Lung microvascular endothelial cell (primary cell): ENCODE measurements at regions not wholly inside any gene's neighbourhood (a gene's known extent, or its start where the extent isn't known, plus 50 kb on each side); places are given as distances from the start of the nearest gene placed in this dataset.
"Not testable (repeated sequence)": the region's sequence is repeated elsewhere in the genome, so short reads cannot be mapped to it uniquely, and the experiment has no call there.

Experiments used
- DNase-seq, 2 donors: peaks; one replicate each; pipeline versions ENCODE4 v3.0.0 to v3.0.0-alpha.2; 2010; ENCODE audit warnings: low read depth in 2 of 2

DNA sequence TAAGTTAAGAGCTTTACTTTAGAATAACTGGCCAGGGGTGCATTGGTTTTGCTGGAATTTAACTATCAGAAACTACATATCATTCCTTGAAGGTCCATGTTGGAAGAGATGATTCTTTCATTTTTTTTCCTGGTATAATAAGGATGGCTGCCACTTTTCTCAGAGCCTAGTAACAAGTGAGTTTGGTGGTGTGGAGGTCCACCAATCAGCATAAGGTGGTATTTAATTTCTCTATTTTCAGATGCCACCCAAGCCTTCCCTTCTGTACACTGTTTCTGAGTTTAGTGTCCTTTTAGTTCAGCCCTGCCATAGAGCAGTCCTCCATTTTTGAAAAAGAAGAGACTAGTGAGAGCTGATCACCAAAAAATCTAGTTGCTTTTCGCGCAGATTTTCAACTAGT, 386.3 kb downstream of the USP25 start:
- peak in 1 of 2 donors; percentile 11 for DNase-seq

DNA sequence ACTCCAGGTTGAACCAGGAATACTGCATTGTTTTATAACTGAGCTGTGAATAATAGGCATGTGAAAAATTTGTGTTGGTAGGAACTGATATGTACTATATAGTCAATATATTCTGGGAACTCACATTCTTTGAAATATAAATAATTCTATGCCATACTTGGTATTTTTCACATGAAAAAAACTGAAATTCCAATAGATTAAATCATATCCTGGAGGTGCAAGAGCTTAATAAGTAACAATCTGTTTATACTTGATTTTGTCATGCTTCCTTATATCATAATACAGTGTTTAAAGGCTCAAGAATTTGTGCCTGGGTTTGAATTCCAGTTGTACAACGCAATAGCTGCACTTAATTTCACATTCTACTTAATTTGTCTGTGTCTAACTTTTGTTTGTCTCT, 387.0 kb downstream of the USP25 start:
- peak in 1 of 2 donors; percentile 87 for DNase-seq

DNA sequence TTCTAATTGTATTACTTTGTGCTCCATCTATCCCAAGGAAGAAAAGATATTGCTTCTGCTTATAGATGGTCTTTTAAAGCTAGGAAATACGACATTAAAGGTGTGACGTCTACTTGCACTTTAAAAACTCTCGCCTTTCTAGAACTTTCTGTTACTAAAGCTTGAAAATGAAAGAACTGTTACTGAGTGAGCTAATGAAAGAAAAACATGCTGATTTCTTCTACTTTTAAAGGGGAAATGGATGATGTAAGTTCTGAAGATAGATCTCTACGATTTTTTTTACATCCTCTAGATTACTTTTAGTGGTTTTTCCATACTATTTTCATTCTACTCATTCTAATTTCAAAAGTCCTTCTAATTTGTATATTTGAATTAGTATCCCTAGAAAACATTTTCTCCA, 387.5 kb downstream of the USP25 start:
- peak in 1 of 2 donors; percentile 67 for DNase-seq

DNA sequence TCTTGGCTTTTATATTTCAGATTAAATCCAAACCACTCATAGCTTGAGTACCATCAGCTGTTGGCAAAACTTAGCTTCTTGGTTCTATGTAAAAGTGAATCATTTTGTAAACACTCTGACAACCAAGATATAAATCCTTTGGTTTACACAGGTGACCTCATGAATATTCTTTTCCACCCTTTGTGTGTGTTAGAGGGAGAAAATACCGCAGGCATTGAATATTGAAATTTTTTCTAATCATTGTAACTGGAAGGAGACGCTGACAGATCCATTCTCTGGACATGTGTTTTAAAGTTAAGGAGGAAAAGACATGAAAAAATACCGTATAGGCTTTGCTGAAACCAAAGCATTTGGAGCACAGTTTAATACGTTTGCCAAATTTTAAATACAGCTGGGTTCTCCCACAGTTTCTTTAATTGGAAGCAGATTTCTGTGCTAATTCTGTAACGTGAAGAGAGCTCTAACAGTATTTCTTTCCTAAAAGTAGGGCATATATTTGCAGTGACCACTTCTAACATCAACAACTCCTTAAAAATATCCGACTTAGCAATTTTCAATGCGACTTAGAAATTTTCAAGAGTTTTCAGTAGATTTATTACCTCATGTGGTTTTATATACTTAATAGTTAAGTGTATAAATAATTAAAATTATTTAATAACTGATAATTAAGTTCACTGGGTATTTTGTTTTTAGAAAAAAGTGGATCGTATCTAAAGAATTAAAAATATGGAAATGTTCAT, 388.2 kb downstream of the USP25 start:
- peak in 1 of 2 donors; percentile 75 for DNase-seq

DNA sequence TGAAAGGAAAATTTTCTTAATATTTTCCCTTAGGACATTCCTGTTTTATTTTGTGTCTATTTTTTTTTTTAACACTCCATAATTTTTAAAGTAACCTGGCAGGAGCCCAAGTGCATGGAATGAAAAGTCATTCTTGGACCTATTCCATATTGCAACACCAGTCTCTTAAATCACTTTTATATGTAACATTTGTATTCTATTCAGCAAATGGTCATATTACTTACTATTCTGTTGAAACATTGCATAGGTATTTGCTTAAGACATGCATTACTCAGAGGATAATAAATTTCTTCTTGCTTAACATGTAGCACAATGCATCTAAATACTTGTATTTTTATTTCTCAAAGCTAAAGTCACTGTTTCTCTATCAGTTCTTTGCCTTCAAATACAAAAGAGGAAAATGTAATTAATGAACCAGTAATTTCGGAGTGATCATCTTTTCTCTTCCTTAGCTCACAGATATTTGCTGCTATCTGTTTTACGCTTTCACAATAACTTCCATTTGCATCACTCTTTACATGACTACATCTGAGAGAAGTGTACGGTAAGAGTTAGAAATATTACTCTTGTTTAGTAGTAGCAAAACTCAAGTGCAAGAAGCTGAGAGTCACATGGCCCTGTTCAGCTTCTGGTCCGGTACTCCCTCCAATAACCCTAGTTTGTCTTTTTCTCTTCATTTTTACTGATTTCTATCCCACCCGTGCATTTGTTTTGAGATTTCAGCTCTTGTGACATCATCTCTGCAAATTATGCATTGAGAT, 394.8 kb downstream of the USP25 start:
- DNase-seq: peak; percentile 75 to 86

DNA sequence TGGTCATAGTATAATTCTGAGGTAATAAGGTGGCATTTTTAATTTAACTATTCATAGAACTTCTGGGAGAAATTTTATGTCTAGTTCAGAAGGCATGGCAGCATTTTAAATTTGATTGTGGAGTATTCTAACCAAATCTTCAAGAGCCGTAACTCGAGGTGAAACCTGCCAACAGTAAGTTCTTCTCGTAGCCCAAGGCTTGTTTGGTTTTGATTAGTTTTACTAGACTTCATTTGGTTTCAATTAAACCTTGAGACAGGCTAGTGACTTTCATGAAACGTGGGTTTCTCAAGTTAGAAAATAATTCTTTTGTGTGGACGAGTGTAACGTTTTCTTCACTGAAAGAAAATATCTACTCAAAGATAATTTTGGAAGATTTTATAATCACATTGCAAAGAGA, 395.5 kb downstream of the USP25 start:
- no peak for DNase-seq

DNA sequence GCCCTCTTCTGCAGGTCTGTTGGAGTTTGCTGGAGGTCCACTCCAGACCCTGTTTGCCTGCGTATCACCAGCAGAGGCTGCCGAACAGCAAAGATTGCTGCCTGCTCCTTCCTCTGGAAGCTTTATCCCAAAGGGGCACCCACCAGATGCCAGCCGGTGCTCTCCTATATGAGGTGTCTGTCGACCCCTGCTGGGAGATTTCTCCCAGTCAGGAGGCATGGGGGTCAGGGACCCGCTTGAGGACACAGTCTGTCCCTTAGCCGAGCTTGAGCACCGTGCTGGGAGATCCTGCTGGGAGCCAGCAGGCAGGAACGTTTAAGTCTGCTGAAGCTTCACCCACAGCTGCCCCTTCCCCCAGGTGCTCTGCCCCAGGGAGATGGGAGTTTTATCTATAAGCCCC, 402.7 kb downstream of the USP25 start:
- DNase-seq: not testable (repeated sequence)

DNA sequence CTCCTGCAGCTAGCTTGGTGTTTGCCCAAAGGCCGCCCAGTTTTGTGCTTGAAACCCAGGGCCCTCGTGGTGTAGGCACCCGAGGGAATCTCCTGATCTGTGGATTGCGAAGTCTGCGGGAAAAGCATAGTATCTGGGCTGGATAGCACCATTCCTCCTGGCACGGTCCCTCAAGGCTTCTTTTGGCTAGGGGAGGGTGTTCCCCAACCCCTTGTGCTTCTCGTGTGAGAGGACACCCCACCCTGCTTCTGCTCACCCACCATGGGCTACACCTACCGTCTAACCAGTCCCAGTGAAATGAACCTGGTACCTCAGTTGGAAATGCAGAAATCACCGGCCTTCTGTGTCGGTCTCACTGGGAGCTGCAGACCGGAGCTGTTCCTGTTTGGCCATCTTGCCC, 403.5 kb downstream of the USP25 start:
- DNase-seq: no peak

DNA sequence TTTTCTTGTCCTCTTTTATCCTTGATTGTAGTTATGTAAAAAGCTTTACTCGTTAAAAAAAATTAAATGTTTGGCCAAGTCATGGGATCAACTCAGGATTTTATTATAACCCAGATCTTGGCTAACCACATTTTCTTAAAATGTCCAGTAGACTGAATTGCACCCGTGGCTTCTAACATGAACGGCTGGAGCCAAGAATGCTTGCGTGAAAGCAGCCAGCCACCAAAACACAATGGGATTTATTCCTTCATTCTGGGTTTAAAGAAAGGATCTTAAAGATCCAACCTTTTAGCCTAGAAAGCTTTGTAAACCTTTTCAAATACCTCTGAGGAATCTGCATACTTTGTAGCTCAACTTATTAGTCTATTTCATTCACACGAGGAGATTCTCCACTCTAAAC, 404.4 kb downstream of the USP25 start:
- no peak for DNase-seq

DNA sequence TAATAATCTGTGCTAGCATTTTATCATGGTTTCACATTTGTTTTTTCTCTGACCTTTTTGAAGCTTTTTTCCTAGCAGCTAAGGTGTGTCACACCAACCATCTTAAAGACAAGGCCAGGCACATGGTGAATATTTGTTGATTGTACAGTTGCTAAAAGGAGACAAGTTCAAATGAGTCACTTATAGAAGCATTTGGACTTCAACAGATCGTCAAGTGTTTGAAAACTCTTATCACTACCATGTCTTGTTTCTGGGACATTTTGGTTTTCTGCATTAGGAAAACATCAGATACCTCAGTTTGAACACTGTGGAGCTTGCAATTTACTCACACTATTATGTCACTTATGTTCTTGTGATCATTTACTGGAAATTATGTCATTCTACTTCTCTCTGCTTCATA, 407.3 kb downstream of the USP25 start:
- DNase-seq: no peak

DNA sequence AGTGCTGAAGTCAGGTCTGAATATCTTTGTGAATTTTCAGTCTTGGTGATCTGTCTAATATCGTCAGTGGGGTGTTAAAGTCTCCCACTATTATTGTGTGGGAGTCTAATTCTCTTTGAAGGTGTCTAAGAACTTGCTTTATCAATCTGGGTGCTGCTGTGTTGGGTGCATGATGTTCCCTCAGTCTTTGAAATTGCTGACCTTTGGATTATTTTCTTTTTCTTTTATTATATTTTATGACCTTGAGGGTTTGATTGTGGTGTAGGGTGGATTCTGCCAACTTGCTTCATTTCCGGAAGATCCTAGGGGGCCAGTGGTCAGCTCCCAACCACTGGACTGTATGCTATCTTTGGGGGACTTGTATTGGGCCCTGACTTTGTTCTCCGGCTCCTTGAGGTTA, 415.3 kb downstream of the USP25 start:
- no peak for DNase-seq

DNA sequence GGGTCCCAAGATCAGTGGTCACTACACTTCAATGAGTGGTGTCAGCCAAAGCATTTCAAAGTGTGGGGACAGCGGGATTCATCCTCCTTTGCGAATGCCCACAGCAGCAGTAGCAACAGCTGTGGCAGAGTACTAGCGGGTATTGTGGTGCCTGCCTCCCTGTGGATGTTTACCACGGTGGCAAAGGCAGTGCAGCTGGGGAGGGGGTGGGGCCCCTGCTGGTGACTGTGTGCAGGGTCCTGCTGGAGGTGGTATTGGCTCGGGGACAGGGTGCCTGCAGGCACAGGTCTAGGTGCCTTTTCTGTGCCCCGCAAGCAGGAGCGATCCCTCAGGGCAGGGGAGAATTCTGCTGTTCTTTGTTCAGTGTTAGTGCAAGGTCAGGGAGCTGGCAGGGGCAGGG, 415.7 kb downstream of the USP25 start:
- DNase-seq: no peak

DNA sequence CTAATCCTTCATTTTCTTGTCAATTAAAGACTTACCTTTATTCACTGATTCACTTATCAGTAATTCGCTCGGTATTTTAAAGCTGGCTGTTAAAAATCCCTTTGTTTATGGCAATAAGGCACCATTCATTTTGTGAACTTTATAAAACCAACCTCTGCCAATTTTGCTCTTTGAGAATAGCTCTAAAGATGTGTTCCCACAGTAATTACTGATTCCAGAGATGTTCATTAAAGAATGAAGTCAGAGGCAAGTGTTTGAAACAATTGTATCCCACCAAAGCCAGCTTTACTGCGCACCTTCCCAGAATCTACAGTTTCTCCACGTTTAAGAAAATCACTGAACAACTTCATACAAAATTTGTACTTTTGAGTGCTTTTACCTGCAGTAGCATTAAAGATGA, 424.5 kb downstream of the USP25 start:
- no peak for DNase-seq

DNA sequence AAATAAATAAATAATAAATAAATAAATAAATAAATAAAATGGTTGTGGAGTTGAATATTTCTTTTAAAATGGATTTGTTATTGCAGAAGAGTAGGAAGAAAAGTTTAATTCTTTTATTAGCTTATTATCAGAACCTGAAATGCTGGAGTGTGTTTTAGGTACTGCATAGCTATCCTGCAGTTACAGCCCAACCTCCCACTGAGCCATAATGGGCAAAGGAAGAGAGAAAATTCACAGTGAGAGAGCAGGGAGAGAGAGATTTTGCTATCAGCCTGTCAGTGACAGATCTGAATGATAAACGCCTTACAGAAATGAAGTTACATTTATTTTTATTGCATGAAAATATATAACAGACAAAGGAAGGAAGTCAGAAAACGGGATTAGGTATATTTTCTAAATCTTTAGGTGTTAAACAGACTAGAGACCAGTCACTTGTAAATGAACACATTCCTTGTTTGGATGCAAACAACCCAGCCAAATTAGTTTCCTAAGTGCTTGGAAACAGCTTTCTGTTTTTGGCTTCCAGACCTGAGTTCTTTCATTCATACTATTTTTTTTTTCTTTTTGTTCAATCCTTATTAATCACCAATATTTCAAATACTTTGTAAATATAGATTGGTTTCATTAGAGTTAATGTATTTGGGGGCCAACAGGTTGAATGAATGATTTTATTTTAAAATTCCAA, 425.3 kb downstream of the USP25 start:
- DNase-seq: no peak

DNA sequence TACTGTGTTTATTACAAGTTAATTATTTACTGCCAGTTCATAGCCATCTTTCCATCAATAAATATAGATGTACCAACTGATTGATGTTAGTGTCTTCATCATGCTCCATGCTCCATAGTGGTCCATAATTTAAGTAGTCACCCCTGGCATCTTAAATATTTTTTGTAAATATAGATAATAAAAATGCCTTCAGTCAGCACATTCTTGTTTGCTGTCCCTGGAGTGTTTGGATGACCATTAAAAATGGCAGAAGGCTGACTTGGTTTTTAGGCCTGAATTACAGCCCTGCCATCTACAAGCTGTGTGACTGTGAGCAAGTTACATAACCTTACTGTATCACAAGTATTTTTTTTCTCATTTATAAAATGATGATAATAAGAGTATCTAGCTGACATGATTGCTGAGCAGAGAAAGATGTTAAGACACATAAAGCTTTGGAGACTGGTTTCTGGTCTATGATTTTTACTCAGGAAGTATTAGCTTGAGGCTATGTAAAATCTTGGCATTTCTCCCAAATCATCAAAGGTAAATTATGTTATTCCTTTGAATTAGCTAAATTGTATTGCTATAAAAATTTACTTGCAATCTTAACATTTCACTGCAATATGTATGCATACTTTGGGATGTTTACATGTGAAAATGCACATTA, 427.2 kb downstream of the USP25 start:
- DNase-seq: no peak

DNA sequence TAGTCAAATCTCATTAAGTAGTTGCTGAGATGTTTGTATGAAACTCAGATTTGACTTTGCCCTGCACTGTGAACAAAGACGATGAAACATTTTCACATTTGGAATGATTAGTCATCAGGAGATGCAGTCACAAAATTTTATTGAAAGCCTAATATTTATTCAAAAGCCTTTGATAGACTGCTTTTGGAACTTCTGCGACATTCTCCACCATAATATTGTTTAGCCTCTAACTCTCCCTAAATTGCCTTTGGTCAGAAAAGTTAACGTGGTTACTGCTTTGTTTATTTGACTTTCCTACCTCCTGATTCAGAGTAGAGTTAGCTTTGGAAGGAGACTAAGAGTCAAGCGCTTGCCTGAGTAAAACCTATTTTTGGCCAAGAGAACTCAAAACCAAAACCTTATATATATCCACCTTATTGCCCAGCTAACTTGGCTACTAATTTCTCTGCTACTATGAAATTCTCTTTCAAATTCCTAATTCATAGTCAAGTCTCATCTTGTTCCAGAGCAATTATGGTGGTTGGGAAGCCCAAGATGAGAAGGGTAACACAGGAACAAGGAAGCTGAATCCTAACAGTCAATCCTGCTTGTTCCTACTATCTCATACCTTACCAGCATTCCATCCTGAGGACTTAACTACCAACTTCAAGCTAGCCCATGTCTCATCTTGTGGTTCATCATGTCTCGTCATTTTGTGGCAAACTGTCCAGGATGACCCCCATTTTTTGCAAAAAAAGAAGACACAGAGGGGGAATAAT, 429.6 kb downstream of the USP25 start:
- DNase-seq: no peak

DNA sequence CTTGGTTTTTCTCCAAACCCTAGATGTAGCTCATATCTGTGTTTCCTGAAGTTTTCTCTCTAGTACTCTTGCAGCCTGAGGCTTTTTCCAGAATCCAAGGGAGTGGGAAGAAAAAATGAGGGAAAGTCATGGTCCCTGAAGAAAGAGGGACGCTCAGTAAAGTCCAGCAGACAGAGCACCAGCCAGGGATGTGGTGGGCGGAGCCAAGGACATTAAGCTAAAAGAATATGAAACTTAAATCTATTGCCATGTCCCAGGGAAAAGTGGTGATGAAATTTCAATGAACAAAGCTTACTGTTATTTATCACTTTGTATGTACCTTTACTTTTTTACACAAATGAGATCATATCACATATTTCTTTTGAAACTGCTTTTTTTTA, 430.2 kb downstream of the USP25 start:
- no peak for DNase-seq

DNA sequence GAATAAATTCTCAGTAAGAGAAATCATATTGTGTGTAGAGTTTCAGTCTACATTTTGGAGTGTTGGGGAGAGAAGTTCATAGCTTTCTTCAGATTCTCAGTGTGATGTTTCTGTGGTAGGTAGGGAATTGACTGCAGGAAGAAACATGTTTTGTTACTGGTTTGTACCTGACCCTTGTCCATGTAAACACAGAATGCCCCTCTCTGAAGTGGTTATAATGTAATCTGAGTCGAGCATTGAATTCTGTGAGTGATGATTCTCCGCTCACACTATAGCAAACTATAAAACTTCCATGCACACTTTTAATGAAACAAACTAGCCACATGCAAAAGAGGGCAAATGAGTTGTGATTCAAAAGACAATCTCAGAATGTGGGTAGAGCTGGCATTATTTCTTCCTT, 433.2 kb downstream of the USP25 start:
- DNase-seq: no peak

DNA sequence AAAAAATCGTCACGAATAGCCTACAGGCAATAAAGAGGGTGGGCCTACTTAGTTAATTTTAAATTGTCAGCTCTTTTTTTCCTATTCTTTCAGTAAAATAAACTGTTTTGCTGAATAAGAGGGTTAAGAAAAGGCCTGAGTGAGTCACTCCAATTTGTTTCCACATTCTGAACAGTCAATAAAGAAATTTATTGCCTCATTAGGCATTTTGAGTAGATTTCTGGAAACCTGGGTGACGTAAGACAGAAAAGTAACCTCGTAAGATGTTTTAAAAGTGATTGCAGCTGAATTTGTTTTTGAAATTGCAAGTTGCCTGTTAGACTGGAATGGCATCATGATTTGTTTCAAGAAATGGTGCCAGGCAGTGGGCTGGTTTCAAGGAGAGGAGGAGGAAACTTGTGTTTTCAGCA, 439.3 kb downstream of the USP25 start:
- DNase-seq: no peak

DNA sequence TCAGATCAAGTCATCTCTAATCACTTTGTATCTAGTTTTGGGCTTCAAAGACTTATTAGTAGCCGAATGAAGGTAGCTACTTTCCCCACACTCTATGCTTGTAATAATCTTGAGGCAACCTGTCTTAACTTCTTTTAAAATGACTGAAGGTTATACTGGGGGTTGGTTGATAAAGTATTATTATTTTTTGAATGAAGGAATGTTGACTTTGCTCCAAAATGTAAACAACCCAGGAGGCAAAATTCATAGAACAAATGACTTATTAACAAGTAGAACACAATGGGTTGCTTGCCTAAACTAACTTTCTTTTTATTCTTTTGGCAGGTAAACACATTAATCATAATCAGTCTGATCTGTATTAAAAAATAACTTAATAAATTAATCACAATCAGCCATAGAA, 440.0 kb downstream of the USP25 start:
- DNase-seq: no peak

DNA sequence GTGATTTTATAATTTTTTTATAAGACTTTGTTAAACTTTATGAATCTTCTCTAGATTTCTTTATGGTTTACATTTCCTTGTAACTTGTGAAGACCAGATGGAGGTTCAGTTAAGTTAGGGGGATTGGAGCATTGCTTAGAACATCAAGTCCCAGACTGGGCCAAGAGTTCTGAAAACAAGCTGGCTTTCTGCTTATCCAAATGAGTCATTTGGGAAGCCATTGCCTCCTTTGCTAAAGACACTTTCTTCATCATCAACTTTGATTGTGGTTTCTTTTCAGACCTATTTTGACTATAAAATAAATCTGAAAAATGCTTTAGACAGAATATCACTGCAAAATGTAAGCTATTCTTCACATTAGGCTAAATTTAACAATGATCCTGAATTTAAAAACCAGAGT, 446.8 kb downstream of the USP25 start:
- no peak for DNase-seq
